Calu3 (cell line): ENCODE measurements at regions not wholly inside any gene's neighbourhood (a gene's known extent, or its start where the extent isn't known, plus 50 kb on each side); places are given as distances from the start of the nearest gene placed in this dataset.

ENCODE experiments used
- BruUV-seq: library from RNA; stranded (reverse); fragments of 400-500 nt; replicated peaks from 2 replicates; lab custom pipeline; 2021; lab: Mats Ljungman, UMichigan
- CTCF ChIA-PET: fragments of 300-600 bp; sonication (Branson Sonifier 250); formaldehyde crosslinking; loops from one replicate; lab custom pipeline; 2022; ENCODE audit warnings: antibody characterized with exemption; lab: Charles Lee
- DNase-seq: peaks from one replicate; pipeline ENCODE4 v3.0.0; 2022
- H3K27ac Mint-ChIP-seq: one replicate; pipeline ENCODE4 v1.8.0; 2022; ENCODE audit warnings: mixed read lengths; ENCODE audit not compliant: unreplicated experiment
- H3K27me3 Mint-ChIP-seq: one replicate; pipeline ENCODE4 v1.8.0; 2022; ENCODE audit warnings: mixed read lengths; ENCODE audit not compliant: unreplicated experiment
- H3K36me3 Mint-ChIP-seq: one replicate; pipeline ENCODE4 v1.8.0; 2022; ENCODE audit warnings: mild to moderate bottlenecking, moderate library complexity, mixed read lengths; ENCODE audit not compliant: insufficient read depth, unreplicated experiment
- H3K4me1 Mint-ChIP-seq: one replicate; pipeline ENCODE4 v1.8.0; 2022; ENCODE audit warnings: mild to moderate bottlenecking, low read depth, mixed read lengths; ENCODE audit not compliant: unreplicated experiment
- H3K4me3 Mint-ChIP-seq: one replicate; pipeline ENCODE4 v1.8.0; 2022; ENCODE audit warnings: mild to moderate bottlenecking, low read depth, moderate library complexity, mixed read lengths; ENCODE audit not compliant: unreplicated experiment
- H3K9me3 Mint-ChIP-seq: one replicate; pipeline ENCODE4 v1.8.0; 2022; ENCODE audit warnings: low read depth, mixed read lengths; ENCODE audit not compliant: unreplicated experiment
- CTCF ChIP-seq: fragments of 200-600 bp; IDR thresholded peaks from one replicate; pipeline ENCODE4 v1.8.0; 2022; ENCODE audit warnings: antibody characterized with exemption; ENCODE audit not compliant: unreplicated experiment
- intact Hi-C: fragments of 100-400 bp; cut with micrococcal nuclease; formaldehyde crosslinking; loops from one replicate; pipeline ENCODE4 v1.10.0; 2022; ENCODE audit not compliant: unreplicated experiment

DNA sequence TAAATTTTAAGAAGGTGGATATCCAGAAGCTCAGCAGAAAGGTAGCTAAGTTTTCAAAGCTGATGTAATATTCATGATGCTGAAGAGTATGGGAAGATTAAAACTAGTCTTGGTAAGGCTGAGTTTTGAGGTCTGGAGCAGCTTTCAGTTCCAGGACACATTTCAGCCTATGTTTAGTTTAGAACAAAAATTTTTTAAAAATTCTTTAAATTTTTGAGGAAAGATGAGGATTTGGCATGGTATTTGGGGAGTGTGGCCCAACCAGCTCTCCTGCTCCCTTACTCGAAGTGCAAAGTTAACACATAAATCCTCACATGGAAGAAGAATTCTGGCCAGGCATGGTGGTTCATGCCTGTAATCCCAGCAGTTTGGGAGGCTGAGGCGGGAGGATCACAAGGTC, 1039.1 kb downstream of the NAALADL2 start:
- Mint-ChIP-seq H3K27me3 (no peaks in the 10 kb centered on the region), H3K27ac (no peak overlapping the region), H3K4me1 (no peaks in the 10 kb centered on the region), H3K36me3 (no peaks in the 10 kb centered on the region), H3K4me3 (no peak overlapping the region), H3K9me3 (peaks cover 2% of the 10 kb centered on the region)
- CTCF ChIA-PET, result no interaction called here
- no peak for DNase-seq
- intact Hi-C loops, result no loop called here
- no TSS peak for BruUV-seq
- TF ChIP-seq CTCF, result no peak

- no peak overlapping the region for H3K4me3 Mint-ChIP-seq
- H3K27ac Mint-ChIP-seq, result no peak overlapping the region
- H3K27me3 Mint-ChIP-seq, result no peaks in the 10 kb centered on the region
- intact Hi-C loops, result no loop called here
- no peaks in the 10 kb centered on the region for H3K4me1 Mint-ChIP-seq
- BruUV-seq, result no TSS peak
- CTCF ChIA-PET, result no interaction called here
- no peak for DNase-seq
- no peaks in the 10 kb centered on the region for H3K9me3 Mint-ChIP-seq
- TF ChIP-seq CTCF, result no peak
- H3K36me3 Mint-ChIP-seq, result no peaks in the 10 kb centered on the region
Observed at GRCh38 chr3:175896655-175897054, 1037.5 kb downstream of the NAALADL2 start.

GRCh38 chr3:175895731-175896130, 1036.6 kb downstream of the NAALADL2 start:
- BruUV-seq, result no TSS peak
- intact Hi-C loops, result no loop called here
- no peaks in the 10 kb centered on the region for H3K36me3 Mint-ChIP-seq

GRCh38 chr3:175893566-175893965, 1034.4 kb downstream of the NAALADL2 start:
- CTCF ChIA-PET, result no interaction called here
- no TSS peak for BruUV-seq
- Mint-ChIP-seq H3K4me1 (no peaks in the 10 kb centered on the region), H3K9me3 (no peaks in the 10 kb centered on the region), H3K27me3 (no peaks in the 10 kb centered on the region), H3K36me3 (no peaks in the 10 kb centered on the region), H3K27ac (no peak overlapping the region), H3K4me3 (no peak overlapping the region)
- intact Hi-C loops, result no loop called here
- TF ChIP-seq CTCF, result no peak
- DNase-seq, result no peak

More at GRCh38 chr3:175895731-175896130, 1036.6 kb downstream of the NAALADL2 start:
- H3K4me1 Mint-ChIP-seq, result no peaks in the 10 kb centered on the region
- no peaks in the 10 kb centered on the region for H3K9me3 Mint-ChIP-seq
- no peak for DNase-seq
- CTCF ChIA-PET, result no interaction called here
- H3K4me3 Mint-ChIP-seq, result no peak overlapping the region
- no peaks in the 10 kb centered on the region for H3K27me3 Mint-ChIP-seq
- H3K27ac Mint-ChIP-seq, result no peak overlapping the region
- TF ChIP-seq CTCF, result no peak
